PC-9 (cell line): ENCODE measurements at regions not wholly inside any gene's neighbourhood (a gene's known extent, or its start where the extent isn't known, plus 50 kb on each side); places are given as distances from the start of the nearest gene placed in this dataset.

Experiments
- EZH2 ChIP-seq: fragments of 200-600 bp; sonication (generic); IDR thresholded peaks from 2 replicates; pipeline ENCODE4 v1.8.0; 2017; ENCODE audit warnings: antibody characterized with exemption, low read depth
- TF ChIP-seq, protein P1 (sequence below): fragments of 200-600 bp; sonication (generic); conservative IDR thresholded peaks from 2 replicates; pipeline ENCODE4 v1.6.1; 2017; ENCODE audit warnings: mixed run types, antibody characterized with exemption, mild to moderate bottlenecking, moderate library complexity

- no peak for TF ChIP-seq EZH2
- TF ChIP-seq, protein P1, sequence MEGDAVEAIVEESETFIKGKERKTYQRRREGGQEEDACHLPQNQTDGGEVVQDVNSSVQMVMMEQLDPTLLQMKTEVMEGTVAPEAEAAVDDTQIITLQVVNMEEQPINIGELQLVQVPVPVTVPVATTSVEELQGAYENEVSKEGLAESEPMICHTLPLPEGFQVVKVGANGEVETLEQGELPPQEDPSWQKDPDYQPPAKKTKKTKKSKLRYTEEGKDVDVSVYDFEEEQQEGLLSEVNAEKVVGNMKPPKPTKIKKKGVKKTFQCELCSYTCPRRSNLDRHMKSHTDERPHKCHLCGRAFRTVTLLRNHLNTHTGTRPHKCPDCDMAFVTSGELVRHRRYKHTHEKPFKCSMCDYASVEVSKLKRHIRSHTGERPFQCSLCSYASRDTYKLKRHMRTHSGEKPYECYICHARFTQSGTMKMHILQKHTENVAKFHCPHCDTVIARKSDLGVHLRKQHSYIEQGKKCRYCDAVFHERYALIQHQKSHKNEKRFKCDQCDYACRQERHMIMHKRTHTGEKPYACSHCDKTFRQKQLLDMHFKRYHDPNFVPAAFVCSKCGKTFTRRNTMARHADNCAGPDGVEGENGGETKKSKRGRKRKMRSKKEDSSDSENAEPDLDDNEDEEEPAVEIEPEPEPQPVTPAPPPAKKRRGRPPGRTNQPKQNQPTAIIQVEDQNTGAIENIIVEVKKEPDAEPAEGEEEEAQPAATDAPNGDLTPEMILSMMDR, result no peak
Measured at GRCh38 chr18:51503351-51503750, 305.9 kb upstream of the MEX3C start.
